Ovary (tissue), 7 donors: ENCODE measurements at regions not wholly inside any gene's neighbourhood (a gene's known extent, or its start where the extent isn't known, plus 50 kb on each side); places are given as distances from the start of the nearest gene placed in this dataset.

Experiments
- DNase-seq, 5 donors: peaks; one replicate each; pipeline ENCODE4 v3.0.0-alpha.2; 2019 to 2020
- H3K27ac ChIP-seq, 2 donors: fragments of 200-600 bp; one replicate each; pipeline versions ENCODE4 v1.5.1 to v1.8.0; 2019 to 2022
- H3K27me3 ChIP-seq: fragments of 200-600 bp; one replicate; pipeline ENCODE4 v1.8.0; 2022
- H3K36me3 ChIP-seq: fragments of 200-600 bp; sonication (generic); one replicate; pipeline ENCODE4 v1.5.1; 2019
- H3K4me1 ChIP-seq: one replicate; pipeline ENCODE4 v1.8.1; 2013; ENCODE audit warnings: mild to moderate bottlenecking, moderate library complexity; ENCODE audit not compliant: insufficient read depth
- H3K4me3 ChIP-seq: fragments of 200-600 bp; sonication (generic); one replicate; pipeline ENCODE4 v1.5.1; 2017
- H3K9me3 ChIP-seq, 2 donors: fragments of 200-600 bp in 1 of 2; sonication (generic) in 1 of 2; one replicate each; pipeline versions ENCODE4 v1.5.1 to v1.8.1; 2013 to 2019; ENCODE audit warnings: mild to moderate bottlenecking in 1 of 2, moderate library complexity in 1 of 2
- CTCF ChIP-seq, 3 donors: fragments of 450-650 bp in 2 of 3; fragments of 200-600 bp in 1 of 3; IDR thresholded peaks; one replicate each; pipeline versions ENCODE4 v1.5.1 to v1.8.0; 2016 to 2022; ENCODE audit warnings: antibody characterized with exemption in 3 of 3, mild to moderate bottlenecking in 1 of 3
- EP300 ChIP-seq: sonication (generic); formaldehyde crosslinking; IDR thresholded peaks from one replicate; pipeline ENCODE4 v1.6.1; 2017; ENCODE audit warnings: antibody characterized with exemption
- POLR2A ChIP-seq: fragments of 450-650 bp; IDR thresholded peaks from one replicate; pipeline ENCODE4 v1.6.1; 2017; ENCODE audit warnings: antibody characterized with exemption, mild to moderate bottlenecking, moderate library complexity
- WGBS, 3 donors: extraction: QIAGEN DNeasy Blood & Tissue Kit in 1 of 3; methylation state at CpG; one replicate each; pipeline versions ENCODE4 v1.1.5 to v1.1.7; 2013 to 2017; 5-methylcytosine and 5-hydroxymethylcytosine counted together
- intact Hi-C, 4 donors: fragments of 100-400 bp; cut with DNase I; formaldehyde crosslinking; loops; one replicate each; pipeline versions ENCODE4 v1.11.0 to v1.15.1; 2022 to 2023
- donor health status: DM: no; HTN: no; CAD: no; lungs with moderate emphysema.
- donor health status: DM: no; HTN: no; CAD: no.
- donor health status: Bipolar disorder and iron deficiency.
- donor health status: DM: no; HTN: no; CAD: no.
- donor health status: DM: yes; HTN: yes; CAD: no.

- TF ChIP-seq CTCF (IDR thresholded peaks at IDR 0.05) (no peak), POLR2A (no peak), EP300 (no peak)
- intact Hi-C loops, result no loop called here
- H3K27ac ChIP-seq, result no peak overlapping the region
- no peaks in the 10 kb centered on the region for H3K9me3 ChIP-seq
- no peak for DNase-seq
- H3K4me1 ChIP-seq, result no peaks in the 10 kb centered on the region
- H3K27me3 ChIP-seq, result no peaks in the 10 kb centered on the region
- H3K36me3 ChIP-seq, result no peaks in the 10 kb centered on the region
- H3K4me3 ChIP-seq, result no peak overlapping the region
- WGBS, 3 donors, result 66 to 73% (median 71%) methylated on average over 4 of the region's 4 CpGs
Measured at GRCh38 chr2:188085421-188085820, 206.3 kb upstream of the GULP1 start.

- no peak overlapping the region for H3K4me3 ChIP-seq
- H3K27me3 ChIP-seq, result no peaks in the 10 kb centered on the region
- H3K9me3 ChIP-seq, result no peaks in the 10 kb centered on the region
- no peaks in the 10 kb centered on the region for H3K36me3 ChIP-seq
- intact Hi-C loops, result no loop called here
- 65 to 77% (median 73%) methylated on average over 2 of the region's 2 CpGs for whole genome bisulfite sequencing, 3 donors
- H3K27ac ChIP-seq, result no peak overlapping the region
- TF ChIP-seq CTCF (IDR thresholded peaks at IDR 0.05) (no peak), EP300 (no peak), POLR2A (no peak)
- DNase-seq, result no peak
- no peaks in the 10 kb centered on the region for H3K4me1 ChIP-seq
Measured at GRCh38 chr2:188089901-188090300, 201.8 kb upstream of the GULP1 start.

GRCh38 chr2:188091220-188091619, 200.5 kb upstream of the GULP1 start:
- intact Hi-C loops, result no loop called here
- Histone ChIP-seq H3K27ac (no peak overlapping the region), H3K4me3 (no peak overlapping the region), H3K9me3 (no peaks in the 10 kb centered on the region), H3K4me1 (no peaks in the 10 kb centered on the region), H3K36me3 (no peaks in the 10 kb centered on the region), H3K27me3 (no peaks in the 10 kb centered on the region)
- no peak for TF ChIP-seq CTCF (IDR thresholded peaks at IDR 0.05)
- TF ChIP-seq EP300, result no peak
- TF ChIP-seq POLR2A, result no peak
- DNase-seq, result no peak

GRCh38 chr2:188092734-188093133, 198.9 kb upstream of the GULP1 start:
- H3K4me1 ChIP-seq, result no peaks in the 10 kb centered on the region
- no peaks in the 10 kb centered on the region for H3K36me3 ChIP-seq
- H3K27ac ChIP-seq, result no peak overlapping the region
- no peak for DNase-seq
- 72 to 79% (median 78%) methylated on average over 2 of the region's 2 CpGs for WGBS, 3 donors
- intact Hi-C loops, result no loop called here
- no peaks in the 10 kb centered on the region for H3K27me3 ChIP-seq
- no peak for TF ChIP-seq POLR2A
- no peak for TF ChIP-seq EP300
- TF ChIP-seq CTCF (IDR thresholded peaks at IDR 0.05), result no peak
- no peaks in the 10 kb centered on the region for H3K9me3 ChIP-seq
- no peak overlapping the region for H3K4me3 ChIP-seq

- no peak overlapping the region for H3K4me3 ChIP-seq
- WGBS, 3 donors, result 89 to 97% (median 94%) methylated on average over 3 of the region's 3 CpGs
- H3K27ac ChIP-seq, result no peak overlapping the region
- no peaks in the 10 kb centered on the region for H3K9me3 ChIP-seq
- no peaks in the 10 kb centered on the region for H3K4me1 ChIP-seq
- DNase-seq, result no peak
- TF ChIP-seq POLR2A (no peak), CTCF (IDR thresholded peaks at IDR 0.05) (no peak), EP300 (no peak)
- H3K27me3 ChIP-seq, result no peaks in the 10 kb centered on the region
- no peaks in the 10 kb centered on the region for H3K36me3 ChIP-seq
- intact Hi-C loops, result no loop called here
Measured at GRCh38 chr2:188096910-188097309, 194.8 kb upstream of the GULP1 start.
